IMR-90 (cell line): ENCODE measurements at regions not wholly inside any gene's neighbourhood (a gene's known extent, or its start where the extent isn't known, plus 50 kb on each side); places are given as distances from the start of the nearest gene placed in this dataset.

ENCODE experiments used
- ATAC-seq: fragments of 200-7000 bp; cut with Tn5 transposase; 2 replicates; pipeline ENCODE4 v1.9.1; 2020; ENCODE audit warnings: low read depth, mild to moderate bottlenecking, moderate library complexity
- BruUV-seq: library from RNA; stranded (reverse); fragments of 400-500 nt; replicated peaks from 2 replicates; lab custom pipeline; 2021; lab: Mats Ljungman, UMichigan
- CTCF ChIA-PET: fragments of 300-600 bp; formaldehyde crosslinking; extraction: SDS; loops from one replicate; lab custom pipeline; 2021; ENCODE audit warnings: antibody characterized with exemption; lab: Yijun Ruan, JAX
- POLR2A ChIA-PET: fragments of 300-600 bp; sonication (Branson Sonifier 250); formaldehyde crosslinking; loops from one replicate; lab custom pipeline; 2022; ENCODE audit warnings: antibody characterized with exemption; ENCODE audit not compliant: unreplicated experiment; lab: Charles Lee
- DNase-seq: peaks from one replicate; pipeline ENCODE4 v3.0.0; 2013
- H2AFZ ChIP-seq: replicated peaks from 2 replicates; pipeline ENCODE3; 2013; ENCODE audit warnings: low read length, mild to moderate bottlenecking; ENCODE audit not compliant: poor library complexity
- H2AK5ac ChIP-seq: 2 replicates; pipeline ENCODE4 v1.6.1; 2013; ENCODE audit warnings: low read depth, low read length, inconsistent platforms
- H2AK9ac ChIP-seq: replicated peaks from 2 replicates; pipeline ENCODE3; 2013; ENCODE audit warnings: mild to moderate bottlenecking, low read depth, low read length, moderate library complexity; ENCODE audit not compliant: poor library complexity
- H2BK120ac ChIP-seq: 2 replicates; pipeline ENCODE4 v1.6.1; 2013; ENCODE audit warnings: low read depth, low read length, inconsistent platforms
- H2BK15ac ChIP-seq: 3 replicates; pipeline ENCODE4 v1.6.1; 2013; ENCODE audit warnings: low read depth, low read length, inconsistent platforms
- H2BK20ac ChIP-seq: 2 replicates; pipeline ENCODE4 v1.6.1; 2013; ENCODE audit warnings: low read depth, mild to moderate bottlenecking, inconsistent platforms, low read length, moderate library complexity
- H2BK5ac ChIP-seq: 2 replicates; pipeline ENCODE4 v1.6.1; 2013; ENCODE audit warnings: mild to moderate bottlenecking, low read depth, low read length, inconsistent platforms; ENCODE audit not compliant: poor library complexity, severe bottlenecking
- H3K14ac ChIP-seq: replicated peaks from 2 replicates; pipeline ENCODE4 v1.6.1; 2013; ENCODE audit warnings: low read depth, low read length, inconsistent platforms
- H3K18ac ChIP-seq: 2 replicates; pipeline ENCODE4 v1.6.1; 2013; ENCODE audit warnings: low read depth, low read length, control low read depth
- H3K23ac ChIP-seq: 2 replicates; pipeline ENCODE4 v1.6.1; 2013; ENCODE audit warnings: low read depth, low read length, inconsistent platforms
- H3K27ac ChIP-seq: 2 replicates; pipeline ENCODE4 v1.5.1; 2013; ENCODE audit warnings: mild to moderate bottlenecking, control low read depth, low read length; ENCODE audit not compliant: insufficient read depth
- H3K27me3 ChIP-seq: 2 replicates; pipeline ENCODE4 v1.6.1; 2013; ENCODE audit warnings: low read length; ENCODE audit not compliant: control insufficient read depth, insufficient read depth
- H3K36me3 ChIP-seq: 2 replicates; pipeline ENCODE4 v1.6.1; 2013; ENCODE audit warnings: low read length, mixed read lengths; ENCODE audit not compliant: control insufficient read depth, insufficient read depth
- H3K4ac ChIP-seq: 2 replicates; pipeline ENCODE4 v1.6.1; 2013; ENCODE audit warnings: low read depth, low read length, inconsistent platforms
- H3K4me1 ChIP-seq: 2 replicates; pipeline ENCODE4 v1.6.1; 2013; ENCODE audit warnings: low read length, mixed read lengths; ENCODE audit not compliant: control insufficient read depth, insufficient read depth
- H3K4me2 ChIP-seq: 2 replicates; pipeline ENCODE4 v1.6.1; 2013; ENCODE audit warnings: low read depth, mild to moderate bottlenecking, control low read depth, low read length, moderate library complexity
- H3K4me3 ChIP-seq: 2 replicates; pipeline ENCODE4 v1.5.1; 2013; ENCODE audit warnings: low read depth, mild to moderate bottlenecking, control low read depth, low read length, moderate library complexity; ENCODE audit not compliant: insufficient read depth
- H3K56ac ChIP-seq: 2 replicates; pipeline ENCODE4 v1.6.1; 2013; ENCODE audit warnings: low read length, inconsistent platforms; ENCODE audit not compliant: insufficient read depth; ENCODE audit errors: extremely low read depth
- H3K79me1 ChIP-seq, 2 experiments: 2 replicates each; pipeline ENCODE4 v1.6.1; 2013; ENCODE audit warnings: low read length in 2 of 2, inconsistent platforms in 1 of 2, low read depth in 1 of 2
- H3K9ac ChIP-seq: 2 replicates; pipeline ENCODE4 v1.6.1; 2013; ENCODE audit warnings: low read depth, low read length, control low read depth
- H3K9me1 ChIP-seq: 2 replicates; pipeline ENCODE4 v1.6.1; 2013; ENCODE audit warnings: low read length, inconsistent platforms; ENCODE audit not compliant: insufficient read depth
- H3K9me3 ChIP-seq: 2 replicates; pipeline ENCODE4 v1.6.1; 2013; ENCODE audit warnings: low read length; ENCODE audit not compliant: control insufficient read depth, insufficient read depth
- H4K20me1 ChIP-seq: 2 replicates; pipeline ENCODE4 v1.6.1; 2013; ENCODE audit warnings: low read length, inconsistent platforms; ENCODE audit not compliant: insufficient read depth
- H4K5ac ChIP-seq: 2 replicates; pipeline ENCODE4 v1.6.1; 2013; ENCODE audit warnings: mild to moderate bottlenecking, low read depth, low read length, control low read depth
- H4K8ac ChIP-seq, 2 experiments: 2 replicates each; pipeline ENCODE4 v1.6.1; 2013; ENCODE audit warnings: low read depth in 2 of 2, low read length in 2 of 2, control low read depth in 1 of 2, inconsistent platforms in 1 of 2
- H4K91ac ChIP-seq: 2 replicates; pipeline ENCODE4 v1.6.1; 2013; ENCODE audit warnings: low read depth, low read length, inconsistent platforms; ENCODE audit not compliant: insufficient read depth
- BHLHE40 ChIP-seq: fragments of 150-350 bp; IDR thresholded peaks from 2 replicates; pipeline ENCODE4 v1.6.1; 2016; ENCODE audit warnings: mild to moderate bottlenecking, low read depth, low read length
- CEBPB ChIP-seq: IDR thresholded peaks from 2 replicates; pipeline ENCODE4 v1.6.1; 2012; ENCODE audit warnings: low read depth, low read length, improper control_type of control experiment
- CHD1 ChIP-seq: IDR thresholded peaks from 2 replicates; pipeline ENCODE4 v1.6.1; 2012; ENCODE audit warnings: low read depth, low read length, improper control_type of control experiment
- CTCF ChIP-seq: conservative IDR thresholded peaks from 2 replicates; pipeline ENCODE4 v1.5.1; 2012; ENCODE audit warnings: mild to moderate bottlenecking, low read depth, low read length, improper control_type of control experiment
- FOS ChIP-seq: fragments of 150-350 bp; IDR thresholded peaks from 2 replicates; pipeline ENCODE4 v1.6.1; 2016; ENCODE audit warnings: low read depth, low read length
- MAFK ChIP-seq: IDR thresholded peaks from 2 replicates; pipeline ENCODE4 v1.6.1; 2012; ENCODE audit warnings: low read depth, low read length, improper control_type of control experiment
- MAZ ChIP-seq: IDR thresholded peaks from 2 replicates; pipeline ENCODE4 v1.6.1; 2012; ENCODE audit warnings: low read depth, mild to moderate bottlenecking, low read length, improper control_type of control experiment, moderate library complexity, borderline replicate concordance
- MXI1 ChIP-seq: IDR thresholded peaks from 2 replicates; pipeline ENCODE4 v1.6.1; 2012; ENCODE audit warnings: low read depth, mild to moderate bottlenecking, low read length, moderate library complexity, borderline replicate concordance
- NFE2L2 ChIP-seq: fragments of 150-350 bp; IDR thresholded peaks from 2 replicates; pipeline ENCODE4 v1.6.1; 2016; ENCODE audit warnings: low read depth, mild to moderate bottlenecking, low read length
- POLR2A ChIP-seq: IDR thresholded peaks from 2 replicates; pipeline ENCODE4 v1.6.1; 2012; ENCODE audit warnings: mild to moderate bottlenecking, low read depth, low read length
- RAD21 ChIP-seq: IDR thresholded peaks from 2 replicates; pipeline ENCODE4 v1.6.1; 2012; ENCODE audit warnings: low read length, improper control_type of control experiment
- RCOR1 ChIP-seq: IDR thresholded peaks from 2 replicates; pipeline ENCODE4 v1.6.1; 2012; ENCODE audit warnings: mild to moderate bottlenecking, low read length, improper control_type of control experiment; ENCODE audit not compliant: insufficient replicate concordance
- RFX5 ChIP-seq: IDR thresholded peaks from 2 replicates; pipeline ENCODE4 v1.8.0; 2012; ENCODE audit warnings: low read depth, mild to moderate bottlenecking, low read length, moderate library complexity
- SMC3 ChIP-seq: fragments of 150-350 bp; IDR thresholded peaks from 2 replicates; pipeline ENCODE4 v1.6.1; 2016; ENCODE audit warnings: low read depth, mild to moderate bottlenecking, antibody characterized with exemption, low read length, moderate library complexity
- USF2 ChIP-seq: fragments of 150-350 bp; IDR thresholded peaks from 2 replicates; pipeline ENCODE4 v1.6.1; 2017; ENCODE audit warnings: mild to moderate bottlenecking, antibody characterized with exemption, low read length, low read depth
- WGBS, 2 experiments: methylation state at CpG; one replicate each; pipeline versions ENCODE4 v1.1.5 to v1.1.7; 2013; ENCODE audit warnings: missing lambda C conversion rate in 2 of 2; ENCODE audit not compliant: insufficient read length in 1 of 2; ENCODE audit errors: extremely low coverage in 2 of 2; 5-methylcytosine and 5-hydroxymethylcytosine counted together
- dilution Hi-C: fragments of 300-500 bp; cut with HindIII; formaldehyde crosslinking; loops from one replicate; pipeline ENCODE4 v1.14.3; 2018; ENCODE audit warnings: low sequenced_read_pairs; ENCODE audit not compliant: unreplicated experiment
- in situ Hi-C: fragments of 300-500 bp; cut with MboI; formaldehyde crosslinking; loops from 3 replicates; pipeline ENCODE4 v1.14.3; 2019; ENCODE audit warnings: low sequenced_read_pairs, inconsistent platforms, mixed read lengths
- intact Hi-C: fragments of 100-400 bp; cut with micrococcal nuclease; formaldehyde crosslinking; loops from 2 replicates; pipeline ENCODE4 v1.10.0; 2022
- TF ChIP-seq, protein P1 (sequence below): fragments of 150-350 bp; IDR thresholded peaks from 2 replicates; pipeline ENCODE4 v1.6.1; 2016; ENCODE audit warnings: low read depth, mild to moderate bottlenecking, low read length, moderate library complexity, borderline replicate concordance

- Histone ChIP-seq H4K91ac (no peak overlapping the region), H4K5ac (no peak overlapping the region), H4K8ac (no peak overlapping the region), H3K23ac (no peak overlapping the region), H3K9ac (no peak overlapping the region), H3K27me3 (no peaks in the 10 kb centered on the region), H2AK9ac (no peak overlapping the region), H4K20me1 (no peaks in the 10 kb centered on the region), H2BK20ac (no peak overlapping the region), H3K27ac (no peak overlapping the region), H3K79me1 (no peaks in the 10 kb centered on the region), H3K4me3 (no peak overlapping the region), H3K9me1 (no peaks in the 10 kb centered on the region), H2BK15ac (no peak overlapping the region), H3K56ac (no peak overlapping the region), H3K4me1 (no peaks in the 10 kb centered on the region), H2AK5ac (no peak overlapping the region), H3K14ac (no peak overlapping the region), H2AFZ (no peak overlapping the region), H2BK5ac (no peak overlapping the region), H2BK120ac (no peak overlapping the region), H3K4me2 (no peak overlapping the region), H3K4ac (no peak overlapping the region), H3K36me3 (no peaks in the 10 kb centered on the region), H3K9me3 (peaks cover 2% of the 10 kb centered on the region; the same call in 1 of the 2 replicates), H3K18ac (no peak overlapping the region)
- intact Hi-C loops (no loop called here), in situ Hi-C loops (no loop called here), dilution Hi-C loops (no loop called here)
- CTCF ChIA-PET: no interaction called here
- POLR2A ChIA-PET: no interaction called here
- BruUV-seq: no TSS peak
- TF ChIP-seq NFE2L2: no peak
- TF ChIP-seq BHLHE40: no peak
- TF ChIP-seq SMC3: no peak
- TF ChIP-seq RCOR1: no peak
- no peak for TF ChIP-seq MAZ
- TF ChIP-seq POLR2A: no peak
- no peak for TF ChIP-seq CHD1
- TF ChIP-seq FOS: no peak
- TF ChIP-seq MAFK: no peak
- no peak for TF ChIP-seq CEBPB
- TF ChIP-seq, protein P1, sequence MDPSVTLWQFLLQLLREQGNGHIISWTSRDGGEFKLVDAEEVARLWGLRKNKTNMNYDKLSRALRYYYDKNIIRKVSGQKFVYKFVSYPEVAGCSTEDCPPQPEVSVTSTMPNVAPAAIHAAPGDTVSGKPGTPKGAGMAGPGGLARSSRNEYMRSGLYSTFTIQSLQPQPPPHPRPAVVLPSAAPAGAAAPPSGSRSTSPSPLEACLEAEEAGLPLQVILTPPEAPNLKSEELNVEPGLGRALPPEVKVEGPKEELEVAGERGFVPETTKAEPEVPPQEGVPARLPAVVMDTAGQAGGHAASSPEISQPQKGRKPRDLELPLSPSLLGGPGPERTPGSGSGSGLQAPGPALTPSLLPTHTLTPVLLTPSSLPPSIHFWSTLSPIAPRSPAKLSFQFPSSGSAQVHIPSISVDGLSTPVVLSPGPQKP: no peak
- no peak for TF ChIP-seq MXI1
- TF ChIP-seq CTCF: no peak
- no peak for TF ChIP-seq RFX5
- TF ChIP-seq USF2: no peak
- no peak for TF ChIP-seq RAD21
- DNase-seq (no peak), ATAC-seq (no peak)
- no CpG with 5 or more reads among the region's 5 CpGs for WGBS, 2 experiments
Observed at GRCh38 chrX:113399506-113400192, 559.0 kb upstream of the AMOT start.
